DOHH2 (cell line): ENCODE measurements at regions not wholly inside any gene's neighbourhood (a gene's known extent, or its start where the extent isn't known, plus 50 kb on each side); places are given as distances from the start of the nearest gene placed in this dataset.

ENCODE experiments used
- EZH2phosphoT487 ChIP-seq: fragments of 200-600 bp; sonication (generic); IDR thresholded peaks from 2 replicates; pipeline ENCODE4 v1.6.1; 2017; ENCODE audit warnings: borderline replicate concordance, mild to moderate bottlenecking, antibody characterized with exemption, low read length, moderate library complexity, mixed read lengths
- TF ChIP-seq, protein P1 (sequence below): fragments of 200-600 bp; sonication (generic); IDR thresholded peaks from one replicate; pipeline ENCODE4 v1.5.1; 2014; ENCODE audit warnings: antibody characterized with exemption, mild to moderate bottlenecking, low read depth, low read length; ENCODE audit not compliant: poor library complexity, severe bottlenecking

DNA sequence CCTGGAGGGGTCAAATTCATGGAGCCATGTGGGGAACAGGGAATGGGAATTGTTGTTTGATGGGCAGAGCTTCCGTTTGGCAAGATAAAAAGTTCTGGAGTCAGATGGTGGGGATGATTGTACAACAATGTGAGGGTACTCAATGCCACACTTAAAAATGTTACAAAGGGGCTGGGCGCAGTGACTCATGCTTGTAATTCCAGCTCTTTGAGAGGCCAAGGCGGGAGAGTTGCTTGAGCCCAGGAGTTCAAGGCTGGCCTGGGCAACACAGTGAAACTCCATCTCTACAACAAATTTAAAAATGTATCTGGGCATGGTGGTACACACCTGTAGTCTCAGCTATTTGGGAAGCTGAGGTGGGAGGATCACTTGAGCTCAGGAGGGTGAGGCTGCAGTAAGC is 66.0 kb upstream of the DIO3 start:
- TF ChIP-seq, protein P1, sequence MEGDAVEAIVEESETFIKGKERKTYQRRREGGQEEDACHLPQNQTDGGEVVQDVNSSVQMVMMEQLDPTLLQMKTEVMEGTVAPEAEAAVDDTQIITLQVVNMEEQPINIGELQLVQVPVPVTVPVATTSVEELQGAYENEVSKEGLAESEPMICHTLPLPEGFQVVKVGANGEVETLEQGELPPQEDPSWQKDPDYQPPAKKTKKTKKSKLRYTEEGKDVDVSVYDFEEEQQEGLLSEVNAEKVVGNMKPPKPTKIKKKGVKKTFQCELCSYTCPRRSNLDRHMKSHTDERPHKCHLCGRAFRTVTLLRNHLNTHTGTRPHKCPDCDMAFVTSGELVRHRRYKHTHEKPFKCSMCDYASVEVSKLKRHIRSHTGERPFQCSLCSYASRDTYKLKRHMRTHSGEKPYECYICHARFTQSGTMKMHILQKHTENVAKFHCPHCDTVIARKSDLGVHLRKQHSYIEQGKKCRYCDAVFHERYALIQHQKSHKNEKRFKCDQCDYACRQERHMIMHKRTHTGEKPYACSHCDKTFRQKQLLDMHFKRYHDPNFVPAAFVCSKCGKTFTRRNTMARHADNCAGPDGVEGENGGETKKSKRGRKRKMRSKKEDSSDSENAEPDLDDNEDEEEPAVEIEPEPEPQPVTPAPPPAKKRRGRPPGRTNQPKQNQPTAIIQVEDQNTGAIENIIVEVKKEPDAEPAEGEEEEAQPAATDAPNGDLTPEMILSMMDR = no peak
- TF ChIP-seq EZH2phosphoT487 = no peak
